Sigmoid colon (tissue), 4 donors: ENCODE measurements at regions not wholly inside any gene's neighbourhood (a gene's known extent, or its start where the extent isn't known, plus 50 kb on each side); places are given as distances from the start of the nearest gene placed in this dataset.

ENCODE experiments used
- EP300 ChIP-seq, 4 donors: sonication (generic); formaldehyde crosslinking; IDR thresholded peaks; one replicate each; pipeline ENCODE4 v1.6.1; 2017; ENCODE audit warnings: antibody characterized with exemption in 4 of 4
- POLR2A ChIP-seq, 2 donors: fragments of 450-650 bp; IDR thresholded peaks; one replicate each; pipeline ENCODE4 v1.6.1; 2016; ENCODE audit warnings: antibody characterized with exemption in 2 of 2, mild to moderate bottlenecking in 2 of 2, moderate library complexity in 2 of 2
- POLR2AphosphoS5 ChIP-seq, 4 donors: sonication (generic); formaldehyde crosslinking; IDR thresholded peaks; one replicate each; pipeline ENCODE4 v1.6.1; 2017; ENCODE audit warnings: antibody characterized with exemption in 4 of 4
- TF ChIP-seq, protein P1 (sequence below), 4 experiments: fragments of 450-650 bp in 3 of 4; fragments of 200-600 bp in 1 of 4; IDR thresholded peaks; one replicate each; pipeline ENCODE4 v1.5.1; 2016 to 2019; ENCODE audit warnings: antibody characterized with exemption in 4 of 4, mild to moderate bottlenecking in 3 of 4, moderate library complexity in 2 of 4

DNA sequence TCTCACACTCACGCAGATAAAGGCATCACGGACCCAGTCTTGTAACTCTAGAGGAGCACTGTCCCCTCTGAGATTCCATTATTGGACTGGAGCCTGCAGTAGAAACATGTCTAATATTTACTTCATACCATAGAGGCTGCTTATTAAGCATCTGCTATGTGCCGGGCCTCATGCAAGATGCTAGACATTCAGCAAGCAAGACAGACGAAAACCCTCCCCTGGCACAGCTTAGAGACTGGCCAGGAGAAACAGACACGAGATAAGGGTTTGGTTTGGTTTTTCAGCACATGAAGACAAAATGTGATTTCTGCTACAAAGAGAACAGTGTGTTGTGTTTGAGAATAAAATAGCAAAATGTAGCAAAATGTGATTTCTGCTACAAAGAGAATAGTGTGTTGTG lies 719.2 kb downstream of the MED13L start:
- TF ChIP-seq, protein P1, sequence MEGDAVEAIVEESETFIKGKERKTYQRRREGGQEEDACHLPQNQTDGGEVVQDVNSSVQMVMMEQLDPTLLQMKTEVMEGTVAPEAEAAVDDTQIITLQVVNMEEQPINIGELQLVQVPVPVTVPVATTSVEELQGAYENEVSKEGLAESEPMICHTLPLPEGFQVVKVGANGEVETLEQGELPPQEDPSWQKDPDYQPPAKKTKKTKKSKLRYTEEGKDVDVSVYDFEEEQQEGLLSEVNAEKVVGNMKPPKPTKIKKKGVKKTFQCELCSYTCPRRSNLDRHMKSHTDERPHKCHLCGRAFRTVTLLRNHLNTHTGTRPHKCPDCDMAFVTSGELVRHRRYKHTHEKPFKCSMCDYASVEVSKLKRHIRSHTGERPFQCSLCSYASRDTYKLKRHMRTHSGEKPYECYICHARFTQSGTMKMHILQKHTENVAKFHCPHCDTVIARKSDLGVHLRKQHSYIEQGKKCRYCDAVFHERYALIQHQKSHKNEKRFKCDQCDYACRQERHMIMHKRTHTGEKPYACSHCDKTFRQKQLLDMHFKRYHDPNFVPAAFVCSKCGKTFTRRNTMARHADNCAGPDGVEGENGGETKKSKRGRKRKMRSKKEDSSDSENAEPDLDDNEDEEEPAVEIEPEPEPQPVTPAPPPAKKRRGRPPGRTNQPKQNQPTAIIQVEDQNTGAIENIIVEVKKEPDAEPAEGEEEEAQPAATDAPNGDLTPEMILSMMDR (IDR thresholded peaks at IDR 0.05), result no peak
- TF ChIP-seq POLR2A (IDR thresholded peaks at IDR 0.05) (no peak), EP300 (IDR thresholded peaks at IDR 0.05) (no peak), POLR2AphosphoS5 (IDR thresholded peaks at IDR 0.05) (no peak)
